Erythroblast (primary cell): ENCODE measurements at regions not wholly inside any gene's neighbourhood (a gene's known extent, or its start where the extent isn't known, plus 50 kb on each side); places are given as distances from the start of the nearest gene placed in this dataset.

ENCODE experiments used
- GATA1 ChIP-seq: IDR thresholded peaks from 2 replicates; pipeline ENCODE4 v1.6.1; 2011; ENCODE audit warnings: low read depth, mild to moderate bottlenecking, control low read depth, low read length, moderate library complexity
- POLR2A ChIP-seq: IDR thresholded peaks from 2 replicates; pipeline ENCODE4 v1.6.1; 2011; ENCODE audit warnings: mild to moderate bottlenecking, low read length

- TF ChIP-seq POLR2A, result no peak
- TF ChIP-seq GATA1, result no peak
Measured at GRCh38 chr19:29337029-29337428, 124.1 kb upstream of the UQCRFS1 start.
